ENCODE measurements at regions not wholly inside any gene's neighbourhood (a gene's known extent, or its start where the extent isn't known, plus 50 kb on each side); places are given as distances from the start of the nearest gene placed in this dataset.

DNA sequence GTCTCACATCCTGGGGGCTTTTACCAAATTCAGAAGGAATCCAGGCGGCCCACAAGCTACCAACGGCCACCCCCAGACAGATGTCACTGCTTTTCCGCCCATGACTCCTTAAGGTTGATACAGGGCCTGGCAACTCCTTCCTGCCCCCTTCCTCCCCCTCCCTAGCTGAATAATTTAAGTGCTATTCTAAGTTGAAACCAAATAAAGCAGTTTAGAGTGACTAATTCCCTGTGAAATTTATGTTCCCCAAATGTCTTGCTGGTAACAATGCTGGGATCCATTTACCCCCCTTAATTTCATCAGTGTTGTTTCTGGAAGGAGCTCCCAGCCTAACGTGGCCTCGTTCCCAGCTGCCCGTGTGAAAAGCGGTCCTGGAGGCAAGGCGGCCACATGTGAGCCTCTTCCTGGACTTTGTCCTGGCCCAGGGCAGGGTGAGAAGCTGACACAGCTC lies 109.6 kb downstream of the TMEM130 start:
- ChIA-PET POLR2A (ENCODE audit: low non-redundant PET) (no interaction called here), CTCF (no interaction called here)
- no peak for DNase-seq (ENCODE audit: low spot score)
- Histone ChIP-seq H3K4me3 (ENCODE audit: low read depth, low read length, poor library complexity, severe bottlenecking) (no peak overlapping the region), H3K27me3 (replicated peaks; ENCODE audit: insufficient read depth, low read depth, low read length, poor library complexity) (no peaks in the 10 kb centered on the region), H3K9me3 (ENCODE audit: low read depth, low read length, poor library complexity, severe bottlenecking) (no peaks in the 10 kb centered on the region), H3K36me3 (ENCODE audit: insufficient read depth, low read length, poor library complexity, severe bottlenecking) (no peaks in the 10 kb centered on the region), H3K4me1 (ENCODE audit: insufficient read depth, low read length, poor library complexity, severe bottlenecking) (no peaks in the 10 kb centered on the region), H3K27ac (ENCODE audit: low read depth, low read length, poor library complexity, severe bottlenecking) (no peak overlapping the region)
- TF ChIP-seq, protein P1, sequence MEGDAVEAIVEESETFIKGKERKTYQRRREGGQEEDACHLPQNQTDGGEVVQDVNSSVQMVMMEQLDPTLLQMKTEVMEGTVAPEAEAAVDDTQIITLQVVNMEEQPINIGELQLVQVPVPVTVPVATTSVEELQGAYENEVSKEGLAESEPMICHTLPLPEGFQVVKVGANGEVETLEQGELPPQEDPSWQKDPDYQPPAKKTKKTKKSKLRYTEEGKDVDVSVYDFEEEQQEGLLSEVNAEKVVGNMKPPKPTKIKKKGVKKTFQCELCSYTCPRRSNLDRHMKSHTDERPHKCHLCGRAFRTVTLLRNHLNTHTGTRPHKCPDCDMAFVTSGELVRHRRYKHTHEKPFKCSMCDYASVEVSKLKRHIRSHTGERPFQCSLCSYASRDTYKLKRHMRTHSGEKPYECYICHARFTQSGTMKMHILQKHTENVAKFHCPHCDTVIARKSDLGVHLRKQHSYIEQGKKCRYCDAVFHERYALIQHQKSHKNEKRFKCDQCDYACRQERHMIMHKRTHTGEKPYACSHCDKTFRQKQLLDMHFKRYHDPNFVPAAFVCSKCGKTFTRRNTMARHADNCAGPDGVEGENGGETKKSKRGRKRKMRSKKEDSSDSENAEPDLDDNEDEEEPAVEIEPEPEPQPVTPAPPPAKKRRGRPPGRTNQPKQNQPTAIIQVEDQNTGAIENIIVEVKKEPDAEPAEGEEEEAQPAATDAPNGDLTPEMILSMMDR (conservative IDR thresholded peaks at IDR 0.05; ENCODE audit: low read depth, low read length), result no peak
- TF ChIP-seq EZH2 (IDR thresholded peaks at IDR 0.05; ENCODE audit: borderline replicate concordance, low read depth, low read length, poor library complexity, severe bottlenecking), result no peak
- intact Hi-C loops (cut with micrococcal nuclease; ENCODE audit: unreplicated experiment), result no loop called here
- BruUV-seq (replicated peaks), result no TSS peak

DNA sequence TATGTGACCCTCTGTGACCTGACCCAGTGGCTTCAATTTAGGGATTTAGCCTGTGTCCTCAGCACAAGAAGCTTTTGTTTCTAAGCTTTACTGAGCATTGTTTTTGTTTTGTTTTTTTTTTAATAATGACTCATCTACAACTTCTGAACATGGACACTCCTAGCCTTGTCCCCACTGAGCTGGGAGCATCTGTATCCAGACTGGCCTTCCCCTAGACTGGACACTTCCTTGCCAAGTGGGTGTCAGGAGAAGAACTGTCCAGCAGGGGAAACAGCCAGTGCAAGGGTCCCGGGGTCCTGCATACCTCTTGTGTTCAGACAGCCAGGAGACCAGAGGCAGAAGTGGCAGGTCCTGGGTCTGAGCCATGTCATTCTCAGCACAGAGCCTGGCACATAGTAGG lies 108.6 kb downstream of the TMEM130 start:
- H3K9me3 ChIP-seq (ENCODE audit: low read depth, low read length, poor library complexity, severe bottlenecking), result no peaks in the 10 kb centered on the region
- CTCF ChIA-PET, result no interaction called here
- no peak overlapping the region for H3K4me3 ChIP-seq (ENCODE audit: low read depth, low read length, poor library complexity, severe bottlenecking)
- BruUV-seq (replicated peaks), result no TSS peak
- H3K27ac ChIP-seq (ENCODE audit: low read depth, low read length, poor library complexity, severe bottlenecking), result no peak overlapping the region
- TF ChIP-seq EZH2 (IDR thresholded peaks at IDR 0.05; ENCODE audit: borderline replicate concordance, low read depth, low read length, poor library complexity, severe bottlenecking), result no peak
- TF ChIP-seq, protein P1 (conservative IDR thresholded peaks at IDR 0.05; ENCODE audit: low read depth, low read length), result no peak
- no peaks in the 10 kb centered on the region for H3K36me3 ChIP-seq (ENCODE audit: insufficient read depth, low read length, poor library complexity, severe bottlenecking)
- intact Hi-C loops (cut with micrococcal nuclease; ENCODE audit: unreplicated experiment), result no loop called here
- no peak for DNase-seq (ENCODE audit: low spot score)
- H3K4me1 ChIP-seq (ENCODE audit: insufficient read depth, low read length, poor library complexity, severe bottlenecking), result no peaks in the 10 kb centered on the region
- no peaks in the 10 kb centered on the region for H3K27me3 ChIP-seq (replicated peaks; ENCODE audit: insufficient read depth, low read depth, low read length, poor library complexity)
- POLR2A ChIA-PET (ENCODE audit: low non-redundant PET), result no interaction called here

DNA sequence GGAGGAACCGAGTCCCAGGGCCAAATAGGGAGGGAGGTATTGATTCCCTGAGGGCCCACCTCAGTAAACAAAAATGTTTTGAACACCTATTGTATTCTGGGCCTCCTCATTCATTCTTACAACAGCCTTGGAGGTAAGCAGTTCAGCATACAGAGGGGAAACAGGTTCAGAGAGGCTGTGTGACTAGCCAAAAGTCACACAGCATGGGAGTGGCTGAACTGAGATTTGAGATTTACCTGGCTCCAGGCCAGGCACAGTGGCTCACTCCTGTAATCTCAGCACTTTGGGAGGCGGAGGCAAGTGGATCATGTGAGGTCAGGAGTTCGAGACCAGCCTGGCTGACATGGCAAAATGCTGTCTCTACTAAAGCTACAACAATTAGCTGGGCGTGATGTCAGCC lies 107.2 kb downstream of the TMEM130 start:
- CTCF ChIA-PET, result no interaction called here
- POLR2A ChIA-PET (ENCODE audit: low non-redundant PET), result no interaction called here
- TF ChIP-seq, protein P1 (conservative IDR thresholded peaks at IDR 0.05; ENCODE audit: low read depth, low read length), result no peak
- no peak for TF ChIP-seq EZH2 (IDR thresholded peaks at IDR 0.05; ENCODE audit: borderline replicate concordance, low read depth, low read length, poor library complexity, severe bottlenecking)
- no peaks in the 10 kb centered on the region for H3K4me1 ChIP-seq (ENCODE audit: insufficient read depth, low read length, poor library complexity, severe bottlenecking)
- no peaks in the 10 kb centered on the region for H3K36me3 ChIP-seq (ENCODE audit: insufficient read depth, low read length, poor library complexity, severe bottlenecking)
- no TSS peak for BruUV-seq (replicated peaks)
- DNase-seq (ENCODE audit: low spot score), result no peak
- intact Hi-C loops (cut with micrococcal nuclease; ENCODE audit: unreplicated experiment), result no loop called here
- no peak overlapping the region for H3K27ac ChIP-seq (ENCODE audit: low read depth, low read length, poor library complexity, severe bottlenecking)
- no peaks in the 10 kb centered on the region for H3K27me3 ChIP-seq (replicated peaks; ENCODE audit: insufficient read depth, low read depth, low read length, poor library complexity)
- no peaks in the 10 kb centered on the region for H3K9me3 ChIP-seq (ENCODE audit: low read depth, low read length, poor library complexity, severe bottlenecking)
- no peak overlapping the region for H3K4me3 ChIP-seq (ENCODE audit: low read depth, low read length, poor library complexity, severe bottlenecking)

All from A673 (cell line).